AG04450 (cell line): ENCODE measurements at regions not wholly inside any gene's neighbourhood (a gene's known extent, or its start where the extent isn't known, plus 50 kb on each side); places are given as distances from the start of the nearest gene placed in this dataset.
A peak's percentile ranks its signal among the peaks of the same experiment; 100 is the strongest.

Experiments used
- CTCF ChIA-PET: fragments of 300-600, 350-600 bp; formaldehyde crosslinking; extraction: SDS; loops from one replicate; lab custom pipeline; 2022; ENCODE audit warnings: antibody characterized with exemption, inconsistent platforms; lab: Charles Lee
- POLR2A ChIA-PET: fragments of 350-600 bp; formaldehyde crosslinking; extraction: SDS; loops from one replicate; lab custom pipeline; 2021; ENCODE audit warnings: antibody characterized with exemption, inconsistent platforms; lab: Yijun Ruan, JAX
- DNase-seq: peaks from one replicate; pipeline ENCODE4 v3.0.0-alpha.2; 2011; ENCODE audit warnings: low read depth, low spot score
- H3K27ac ChIP-seq: one replicate; pipeline ENCODE4 v1.5.1; 2012; ENCODE audit warnings: low read depth, low read length, control low read depth
- H3K27me3 ChIP-seq: one replicate; pipeline ENCODE4 v1.6.0; 2012; ENCODE audit warnings: low read length; ENCODE audit not compliant: control insufficient read depth, insufficient read depth
- H3K4me3 ChIP-seq: 2 replicates; pipeline ENCODE4 v1.5.1; 2011; ENCODE audit warnings: mild to moderate bottlenecking, low read depth, low read length, control low read depth
- H3K9me3 ChIP-seq: 2 replicates; pipeline ENCODE4 v1.5.1; 2012; ENCODE audit warnings: low read length; ENCODE audit not compliant: control insufficient read depth, insufficient read depth
- CTCF ChIP-seq: IDR thresholded peaks from 2 replicates; pipeline ENCODE4 v1.5.1; 2011; ENCODE audit warnings: low read depth, low read length, control low read depth, inconsistent platforms

GRCh38 chr17:51430591-51430990, 170.2 kb downstream of the UTP18 start:
- Histone ChIP-seq H3K9me3 (no peaks in the 10 kb centered on the region), H3K27ac (no peak overlapping the region), H3K4me3 (no peak overlapping the region), H3K27me3 (no peaks in the 10 kb centered on the region)
- ChIA-PET POLR2A (no interaction called here), CTCF (no interaction called here)
- TF ChIP-seq CTCF = no peak
- no peak for DNase-seq

GRCh38 chr17:51434434-51435170, 174.3 kb downstream of the UTP18 start:
- ChIA-PET CTCF (interaction anchor here (0.6 to 1.1 kb wide), 2 partner anchors 10 to 32 kb away, joined by 3 to 4 read pairs; no protein-coding TSS in a partner anchor), POLR2A (no interaction called here)
- no peak for DNase-seq
- Histone ChIP-seq H3K4me3 (no peak overlapping the region), H3K27ac (no peak overlapping the region), H3K27me3 (no peaks in the 10 kb centered on the region), H3K9me3 (no peaks in the 10 kb centered on the region)
- TF ChIP-seq CTCF = no peak

GRCh38 chr17:51435171-51435552, 174.8 kb downstream of the UTP18 start:
- Histone ChIP-seq H3K27me3 (no peaks in the 10 kb centered on the region), H3K4me3 (no peak overlapping the region), H3K27ac (no peak overlapping the region), H3K9me3 (no peaks in the 10 kb centered on the region)
- TF ChIP-seq CTCF = no peak
- ChIA-PET POLR2A (no interaction called here), CTCF (interaction anchor here (0.6 to 1.1 kb wide), 3 partner anchors 10 to 32 kb away, joined by 3 to 4 read pairs (median 3); no protein-coding TSS in a partner anchor)
- no peak for DNase-seq

GRCh38 chr17:51435641-51436091, 175.3 kb downstream of the UTP18 start:
- Histone ChIP-seq H3K9me3 (no peaks in the 10 kb centered on the region), H3K27ac (no peak overlapping the region), H3K27me3 (no peaks in the 10 kb centered on the region), H3K4me3 (no peak overlapping the region)
- peak; percentile 40 for TF ChIP-seq CTCF
- no peak for DNase-seq
- POLR2A ChIA-PET = no interaction called here
- CTCF ChIA-PET = interaction anchor here (0.6 to 1.1 kb wide), 3 partner anchors 9 to 33 kb away, joined by 3 to 4 read pairs (median 3); no protein-coding TSS in a partner anchor
